H54 (cell line): ENCODE measurements at regions not wholly inside any gene's neighbourhood (a gene's known extent, or its start where the extent isn't known, plus 50 kb on each side); places are given as distances from the start of the nearest gene placed in this dataset.
A peak's percentile ranks its signal among the peaks of the same experiment; 100 is the strongest.
"Not testable (repeated sequence)": the region's sequence is repeated elsewhere in the genome, so short reads cannot be mapped to it uniquely, and the experiment has no call there.

Experiments used
- DNase-seq: peaks from one replicate; pipeline ENCODE4 v3.0.0; 2011; ENCODE audit warnings: low spot score, mixed read lengths; ENCODE audit not compliant: insufficient read length
- FAIRE-seq: peaks from 3 replicates; lab custom pipeline; 2011; peaks lifted over from hg19 to GRCh38; lab: Jason Lieb, UNC
- POLR2A ChIP-seq: IDR thresholded peaks from 2 replicates; pipeline ENCODE4 v1.6.1; 2011; ENCODE audit warnings: low read depth, mild to moderate bottlenecking, low read length

- DNase-seq (no peak), FAIRE-seq (no peak)
- no peak for TF ChIP-seq POLR2A
Observed at GRCh38 chr11:104792861-104793260, 105.4 kb downstream of the CASP12 start.

GRCh38 chr11:104791896-104792295 is 106.4 kb downstream of the CASP12 start:
- FAIRE-seq = no peak

GRCh38 chr11:104784684-104785460 is 113.4 kb downstream of the CASP12 start:
- TF ChIP-seq POLR2A = no peak
- FAIRE-seq = no peak
- no peak for DNase-seq

More at GRCh38 chr11:104791896-104792295, 106.4 kb downstream of the CASP12 start:
- no peak for DNase-seq
- no peak for TF ChIP-seq POLR2A

- FAIRE-seq = no peak
- TF ChIP-seq POLR2A = no peak
Observed at GRCh38 chr11:104783241-104783640, 115.0 kb downstream of the CASP12 start.

GRCh38 chr11:104782377-104782754 is 115.9 kb downstream of the CASP12 start:
- TF ChIP-seq POLR2A = no peak
- FAIRE-seq (no peak), DNase-seq (no peak)

More at GRCh38 chr11:104783241-104783640, 115.0 kb downstream of the CASP12 start:
- DNase-seq = no peak

- no peak for TF ChIP-seq POLR2A
- FAIRE-seq (no peak), DNase-seq (no peak)
Observed at GRCh38 chr11:104781719-104782376, 116.4 kb downstream of the CASP12 start.

GRCh38 chr11:104781037-104781436 is 117.2 kb downstream of the CASP12 start:
- FAIRE-seq = no peak
- no peak for TF ChIP-seq POLR2A
- DNase-seq = no peak

GRCh38 chr11:104776501-104777170 is 121.6 kb downstream of the CASP12 start:
- no peak for TF ChIP-seq POLR2A
- FAIRE-seq (no peak), DNase-seq (no peak)

GRCh38 chr11:104774578-104774977 is 123.7 kb downstream of the CASP12 start:
- FAIRE-seq = no peak
- no peak for DNase-seq
- TF ChIP-seq POLR2A = no peak

GRCh38 chr11:104772806-104773241 is 125.4 kb downstream of the CASP12 start:
- FAIRE-seq (peak; percentile 57), DNase-seq (peak; percentile 13)
- no peak for TF ChIP-seq POLR2A

GRCh38 chr11:104771763-104772162 is 126.5 kb downstream of the CASP12 start:
- FAIRE-seq (no peak), DNase-seq (no peak)
- no peak for TF ChIP-seq POLR2A

- not testable (repeated sequence) for FAIRE-seq, DNase-seq
Observed at GRCh38 chr11:104771046-104771445, 127.2 kb downstream of the CASP12 start.

GRCh38 chr11:104765401-104766095 is 132.7 kb downstream of the CASP12 start:
- DNase-seq (no peak), FAIRE-seq (no peak)
- no peak for TF ChIP-seq POLR2A

- FAIRE-seq = no peak
- no peak for TF ChIP-seq POLR2A
- no peak for DNase-seq
Observed at GRCh38 chr11:104764710-104765045, 133.6 kb downstream of the CASP12 start.
